NCI-H146 treated with DMSO at 0.1 percent for 48 hours (cell line): ENCODE measurements at regions not wholly inside any gene's neighbourhood (a gene's known extent, or its start where the extent isn't known, plus 50 kb on each side); places are given as distances from the start of the nearest gene placed in this dataset.

Experiments used
- DNase-seq: peaks from one replicate; lab custom pipeline; 2025; ENCODE audit not compliant: unreplicated experiment; lab: John Stamatoyannopoulos, UW

- no peak for DNase-seq
These were observed 613.1 kb downstream of the USP25 start for GRCh38 chr21:16342932-16343331.

GRCh38 chr21:16343776-16344175, 614.0 kb downstream of the USP25 start:
- DNase-seq = no peak

- no peak for DNase-seq
These were observed 616.0 kb downstream of the USP25 start for GRCh38 chr21:16345757-16346156.

- no peak for DNase-seq
These were observed 617.4 kb downstream of the USP25 start for GRCh38 chr21:16347223-16347622.

GRCh38 chr21:16353764-16354163, 624.0 kb downstream of the USP25 start:
- no peak for DNase-seq

- DNase-seq = no peak
These were observed 628.2 kb downstream of the USP25 start for GRCh38 chr21:16357994-16358393.

GRCh38 chr21:16358784-16359183, 629.0 kb downstream of the USP25 start:
- no peak for DNase-seq

- no peak for DNase-seq
These were observed 633.3 kb downstream of the USP25 start for GRCh38 chr21:16363100-16363499.

- no peak for DNase-seq
These were observed 633.7 kb downstream of the USP25 start for GRCh38 chr21:16363518-16363917.

GRCh38 chr21:16366207-16366606, 636.4 kb downstream of the USP25 start:
- DNase-seq = no peak

- no peak for DNase-seq
These were observed 637.3 kb downstream of the USP25 start for GRCh38 chr21:16367079-16367478.

GRCh38 chr21:16370186-16370585, 640.4 kb downstream of the USP25 start:
- no peak for DNase-seq

GRCh38 chr21:16372586-16372985, 642.8 kb downstream of the USP25 start:
- DNase-seq = no peak

- no peak for DNase-seq
These were observed 646.9 kb downstream of the USP25 start for GRCh38 chr21:16376673-16377072.

- DNase-seq = no peak
These were observed 647.4 kb downstream of the USP25 start for GRCh38 chr21:16377120-16377658.

GRCh38 chr21:16377857-16378256, 648.1 kb downstream of the USP25 start:
- DNase-seq = no peak

- no peak for DNase-seq
These were observed 648.7 kb downstream of the USP25 start for GRCh38 chr21:16378525-16378924.

GRCh38 chr21:16388291-16388690, 658.5 kb downstream of the USP25 start:
- DNase-seq = no peak

GRCh38 chr21:16388911-16389560, 659.3 kb downstream of the USP25 start:
- no peak for DNase-seq

- no peak for DNase-seq
These were observed 659.9 kb downstream of the USP25 start for GRCh38 chr21:16389643-16390042.

- DNase-seq = no peak
These were observed 665.5 kb downstream of the USP25 start for GRCh38 chr21:16395285-16395684.

GRCh38 chr21:16402752-16403151, 673.0 kb downstream of the USP25 start:
- DNase-seq = no peak

- DNase-seq = no peak
These were observed 675.0 kb downstream of the USP25 start for GRCh38 chr21:16404776-16405175.
